IMR-90 (cell line): ENCODE measurements at regions not wholly inside any gene's neighbourhood (a gene's known extent, or its start where the extent isn't known, plus 50 kb on each side); places are given as distances from the start of the nearest gene placed in this dataset.

Experiments
- CEBPB ChIP-seq: IDR thresholded peaks from 2 replicates; pipeline ENCODE4 v1.6.1; 2012; ENCODE audit warnings: low read depth, low read length, improper control_type of control experiment
- CHD1 ChIP-seq: IDR thresholded peaks from 2 replicates; pipeline ENCODE4 v1.6.1; 2012; ENCODE audit warnings: low read depth, low read length, improper control_type of control experiment
- FOS ChIP-seq: fragments of 150-350 bp; IDR thresholded peaks from 2 replicates; pipeline ENCODE4 v1.6.1; 2016; ENCODE audit warnings: low read depth, low read length
- MAFK ChIP-seq: IDR thresholded peaks from 2 replicates; pipeline ENCODE4 v1.6.1; 2012; ENCODE audit warnings: low read depth, low read length, improper control_type of control experiment
- MAZ ChIP-seq: IDR thresholded peaks from 2 replicates; pipeline ENCODE4 v1.6.1; 2012; ENCODE audit warnings: low read depth, mild to moderate bottlenecking, low read length, improper control_type of control experiment, moderate library complexity, borderline replicate concordance
- MXI1 ChIP-seq: IDR thresholded peaks from 2 replicates; pipeline ENCODE4 v1.6.1; 2012; ENCODE audit warnings: low read depth, mild to moderate bottlenecking, low read length, moderate library complexity, borderline replicate concordance
- NFE2L2 ChIP-seq: fragments of 150-350 bp; IDR thresholded peaks from 2 replicates; pipeline ENCODE4 v1.6.1; 2016; ENCODE audit warnings: low read depth, mild to moderate bottlenecking, low read length
- POLR2A ChIP-seq: IDR thresholded peaks from 2 replicates; pipeline ENCODE4 v1.6.1; 2012; ENCODE audit warnings: mild to moderate bottlenecking, low read depth, low read length
- RAD21 ChIP-seq: IDR thresholded peaks from 2 replicates; pipeline ENCODE4 v1.6.1; 2012; ENCODE audit warnings: low read length, improper control_type of control experiment
- RCOR1 ChIP-seq: IDR thresholded peaks from 2 replicates; pipeline ENCODE4 v1.6.1; 2012; ENCODE audit warnings: mild to moderate bottlenecking, low read length, improper control_type of control experiment; ENCODE audit not compliant: insufficient replicate concordance
- SMC3 ChIP-seq: fragments of 150-350 bp; IDR thresholded peaks from 2 replicates; pipeline ENCODE4 v1.6.1; 2016; ENCODE audit warnings: low read depth, mild to moderate bottlenecking, antibody characterized with exemption, low read length, moderate library complexity
- USF2 ChIP-seq: fragments of 150-350 bp; IDR thresholded peaks from 2 replicates; pipeline ENCODE4 v1.6.1; 2017; ENCODE audit warnings: mild to moderate bottlenecking, antibody characterized with exemption, low read length, low read depth
- TF ChIP-seq, protein P1 (sequence below): conservative IDR thresholded peaks from 2 replicates; pipeline ENCODE4 v1.5.1; 2012; ENCODE audit warnings: mild to moderate bottlenecking, low read depth, low read length, improper control_type of control experiment

DNA sequence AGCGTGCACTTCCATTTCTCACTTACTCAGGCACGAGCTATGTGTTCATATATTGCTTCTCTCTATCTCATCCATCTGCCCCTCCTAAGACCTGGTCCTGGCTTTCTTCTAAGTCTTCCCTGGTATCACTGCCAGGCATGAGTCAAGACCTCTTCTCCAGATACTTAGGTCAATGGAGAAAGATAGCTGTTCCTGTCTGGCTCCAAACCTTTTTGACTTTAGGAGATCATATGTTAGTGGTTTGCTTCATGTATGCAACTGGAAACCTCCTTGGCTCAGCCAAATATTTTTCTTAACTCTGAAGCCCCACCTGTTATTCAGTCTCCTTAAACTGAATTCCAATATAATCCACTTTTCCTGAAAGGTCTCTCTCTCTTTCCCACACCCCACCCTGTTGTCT is 211.6 kb upstream of the PTBP2 start:
- TF ChIP-seq, protein P1, sequence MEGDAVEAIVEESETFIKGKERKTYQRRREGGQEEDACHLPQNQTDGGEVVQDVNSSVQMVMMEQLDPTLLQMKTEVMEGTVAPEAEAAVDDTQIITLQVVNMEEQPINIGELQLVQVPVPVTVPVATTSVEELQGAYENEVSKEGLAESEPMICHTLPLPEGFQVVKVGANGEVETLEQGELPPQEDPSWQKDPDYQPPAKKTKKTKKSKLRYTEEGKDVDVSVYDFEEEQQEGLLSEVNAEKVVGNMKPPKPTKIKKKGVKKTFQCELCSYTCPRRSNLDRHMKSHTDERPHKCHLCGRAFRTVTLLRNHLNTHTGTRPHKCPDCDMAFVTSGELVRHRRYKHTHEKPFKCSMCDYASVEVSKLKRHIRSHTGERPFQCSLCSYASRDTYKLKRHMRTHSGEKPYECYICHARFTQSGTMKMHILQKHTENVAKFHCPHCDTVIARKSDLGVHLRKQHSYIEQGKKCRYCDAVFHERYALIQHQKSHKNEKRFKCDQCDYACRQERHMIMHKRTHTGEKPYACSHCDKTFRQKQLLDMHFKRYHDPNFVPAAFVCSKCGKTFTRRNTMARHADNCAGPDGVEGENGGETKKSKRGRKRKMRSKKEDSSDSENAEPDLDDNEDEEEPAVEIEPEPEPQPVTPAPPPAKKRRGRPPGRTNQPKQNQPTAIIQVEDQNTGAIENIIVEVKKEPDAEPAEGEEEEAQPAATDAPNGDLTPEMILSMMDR: no peak
- TF ChIP-seq POLR2A: no peak
- no peak for TF ChIP-seq CHD1
- TF ChIP-seq CEBPB: no peak
- no peak for TF ChIP-seq RAD21
- no peak for TF ChIP-seq FOS
- TF ChIP-seq RCOR1: no peak
- no peak for TF ChIP-seq MAZ
- no peak for TF ChIP-seq MXI1
- TF ChIP-seq SMC3: no peak
- TF ChIP-seq NFE2L2: no peak
- no peak for TF ChIP-seq MAFK
- no peak for TF ChIP-seq USF2
